LNCAP (cell line): ENCODE measurements at regions not wholly inside any gene's neighbourhood (a gene's known extent, or its start where the extent isn't known, plus 50 kb on each side); places are given as distances from the start of the nearest gene placed in this dataset.

ENCODE experiments used
- TF ChIP-seq, protein P1 (sequence below): fragments of 450-650 bp; IDR thresholded peaks from 2 replicates; pipeline ENCODE4 v1.5.1; 2017; ENCODE audit warnings: mild to moderate bottlenecking

GRCh38 chr17:27242951-27243350 lies 51.0 kb upstream of the WSB1 start:
- TF ChIP-seq, protein P1, sequence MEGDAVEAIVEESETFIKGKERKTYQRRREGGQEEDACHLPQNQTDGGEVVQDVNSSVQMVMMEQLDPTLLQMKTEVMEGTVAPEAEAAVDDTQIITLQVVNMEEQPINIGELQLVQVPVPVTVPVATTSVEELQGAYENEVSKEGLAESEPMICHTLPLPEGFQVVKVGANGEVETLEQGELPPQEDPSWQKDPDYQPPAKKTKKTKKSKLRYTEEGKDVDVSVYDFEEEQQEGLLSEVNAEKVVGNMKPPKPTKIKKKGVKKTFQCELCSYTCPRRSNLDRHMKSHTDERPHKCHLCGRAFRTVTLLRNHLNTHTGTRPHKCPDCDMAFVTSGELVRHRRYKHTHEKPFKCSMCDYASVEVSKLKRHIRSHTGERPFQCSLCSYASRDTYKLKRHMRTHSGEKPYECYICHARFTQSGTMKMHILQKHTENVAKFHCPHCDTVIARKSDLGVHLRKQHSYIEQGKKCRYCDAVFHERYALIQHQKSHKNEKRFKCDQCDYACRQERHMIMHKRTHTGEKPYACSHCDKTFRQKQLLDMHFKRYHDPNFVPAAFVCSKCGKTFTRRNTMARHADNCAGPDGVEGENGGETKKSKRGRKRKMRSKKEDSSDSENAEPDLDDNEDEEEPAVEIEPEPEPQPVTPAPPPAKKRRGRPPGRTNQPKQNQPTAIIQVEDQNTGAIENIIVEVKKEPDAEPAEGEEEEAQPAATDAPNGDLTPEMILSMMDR = no peak

DNA sequence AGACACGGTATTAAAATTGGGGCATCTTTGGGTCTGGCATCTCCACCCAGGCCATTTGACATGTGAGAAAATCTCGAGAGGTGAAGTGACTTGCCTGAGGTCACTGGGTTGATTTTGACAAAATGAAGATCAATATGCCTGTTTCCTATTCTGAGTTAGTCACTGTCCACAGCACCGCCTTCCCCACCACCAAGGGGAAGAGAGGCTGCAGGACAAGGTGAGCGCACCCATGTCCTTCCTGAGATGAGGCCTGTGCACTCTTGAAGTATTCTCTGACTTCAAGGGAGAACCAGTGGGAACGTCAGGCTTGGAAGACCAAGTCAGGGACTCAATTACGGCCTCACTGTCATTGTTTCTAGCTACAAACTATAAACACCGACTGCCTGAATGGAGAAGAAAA lies 49.9 kb upstream of the WSB1 start:
- TF ChIP-seq, protein P1 = no peak
